Embryonic facial prominence (tissue), 1 donor: ENCODE measurements at regions not wholly inside any gene's neighbourhood (a gene's known extent, or its start where the extent isn't known, plus 50 kb on each side); places are given as distances from the start of the nearest gene placed in this dataset.

ENCODE experiments used
- DNase-seq: peaks from one replicate; pipeline ENCODE4 v3.0.0-alpha.2; 2016; ENCODE audit errors: extremely low spot score

- no peak for DNase-seq
Measured at GRCh38 chr2:136375017-136375901, 257.3 kb upstream of the CXCR4 start.

- DNase-seq: no peak
Measured at GRCh38 chr2:136373841-136374240, 255.9 kb upstream of the CXCR4 start.

GRCh38 chr2:136373029-136373428 is 255.1 kb upstream of the CXCR4 start:
- DNase-seq: no peak

- no peak for DNase-seq
Measured at GRCh38 chr2:136363900-136364299, 246.0 kb upstream of the CXCR4 start.

GRCh38 chr2:136363470-136363869 is 245.5 kb upstream of the CXCR4 start:
- no peak for DNase-seq

- DNase-seq: no peak
Measured at GRCh38 chr2:136362676-136363390, 244.9 kb upstream of the CXCR4 start.

GRCh38 chr2:136361521-136361920 is 243.6 kb upstream of the CXCR4 start:
- DNase-seq: no peak

GRCh38 chr2:136360790-136361189 is 242.8 kb upstream of the CXCR4 start:
- DNase-seq: no peak

GRCh38 chr2:136359121-136359965 is 241.4 kb upstream of the CXCR4 start:
- no peak for DNase-seq

GRCh38 chr2:136358576-136358975 is 240.6 kb upstream of the CXCR4 start:
- no peak for DNase-seq

- no peak for DNase-seq
Measured at GRCh38 chr2:136357007-136357380, 239.0 kb upstream of the CXCR4 start.

GRCh38 chr2:136356125-136357006 is 238.4 kb upstream of the CXCR4 start:
- no peak for DNase-seq

GRCh38 chr2:136351684-136352083 is 233.7 kb upstream of the CXCR4 start:
- no peak for DNase-seq

- no peak for DNase-seq
Measured at GRCh38 chr2:136347981-136348380, 230.0 kb upstream of the CXCR4 start.

- no peak for DNase-seq
Measured at GRCh38 chr2:136344339-136344738, 226.4 kb upstream of the CXCR4 start.

- DNase-seq: no peak
Measured at GRCh38 chr2:136342138-136342537, 224.2 kb upstream of the CXCR4 start.

GRCh38 chr2:136334967-136335366 is 217.0 kb upstream of the CXCR4 start:
- no peak for DNase-seq

- DNase-seq: no peak
Measured at GRCh38 chr2:136332436-136333095, 214.6 kb upstream of the CXCR4 start.

GRCh38 chr2:136331226-136331625 is 213.3 kb upstream of the CXCR4 start:
- DNase-seq: no peak

- no peak for DNase-seq
Measured at GRCh38 chr2:136328207-136328795, 210.4 kb upstream of the CXCR4 start.
